ENCODE measurements at regions not wholly inside any gene's neighbourhood (a gene's known extent, or its start where the extent isn't known, plus 50 kb on each side); places are given as distances from the start of the nearest gene placed in this dataset.

DNA sequence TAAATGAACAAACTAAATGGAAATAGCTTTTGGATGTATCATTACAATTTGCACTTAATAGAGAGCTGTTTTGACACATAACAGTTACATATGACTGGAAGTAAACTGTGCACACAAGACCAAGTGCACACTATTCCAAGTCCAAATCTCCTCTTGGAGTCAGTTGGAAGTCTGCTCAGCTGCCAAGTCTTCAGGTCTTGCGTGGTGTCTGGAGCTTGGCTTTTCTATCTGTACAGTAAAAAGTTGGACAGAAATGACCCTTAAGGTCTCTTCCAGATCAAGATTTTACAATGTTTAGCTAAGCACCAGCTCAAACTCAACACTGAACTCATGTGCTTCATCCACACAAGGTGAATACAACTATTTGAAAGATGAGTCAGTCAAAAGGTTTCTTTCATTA is 456.9 kb downstream of the RASEF start:
- Histone ChIP-seq H3K4me1 (peaks cover 7% of the 10 kb centered on the region), H3K4me3 (no peak overlapping the region), H3K9me3 (no peaks in the 10 kb centered on the region), H3K27me3 (ENCODE audit: insufficient read depth in 3 of 3, low read length in 2 of 3) (no peaks in the 10 kb centered on the region), H3K36me3 (ENCODE audit: insufficient read depth in 1 of 2, low read depth in 1 of 2) (no peaks in the 10 kb centered on the region), H3K27ac (no peak overlapping the region)
- intact Hi-C loops (cut with DNase I) = loop anchor here (2.0 to 10.0 kb wide), 3 partner anchors 919 to 1091 kb away; no protein-coding TSS in a partner anchor
- WGBS, 3 donors = 14 to 21% (median 18%) methylated on average over 1 of the region's 1 CpG
- DNase-seq = no peak
- TF ChIP-seq, protein P1, sequence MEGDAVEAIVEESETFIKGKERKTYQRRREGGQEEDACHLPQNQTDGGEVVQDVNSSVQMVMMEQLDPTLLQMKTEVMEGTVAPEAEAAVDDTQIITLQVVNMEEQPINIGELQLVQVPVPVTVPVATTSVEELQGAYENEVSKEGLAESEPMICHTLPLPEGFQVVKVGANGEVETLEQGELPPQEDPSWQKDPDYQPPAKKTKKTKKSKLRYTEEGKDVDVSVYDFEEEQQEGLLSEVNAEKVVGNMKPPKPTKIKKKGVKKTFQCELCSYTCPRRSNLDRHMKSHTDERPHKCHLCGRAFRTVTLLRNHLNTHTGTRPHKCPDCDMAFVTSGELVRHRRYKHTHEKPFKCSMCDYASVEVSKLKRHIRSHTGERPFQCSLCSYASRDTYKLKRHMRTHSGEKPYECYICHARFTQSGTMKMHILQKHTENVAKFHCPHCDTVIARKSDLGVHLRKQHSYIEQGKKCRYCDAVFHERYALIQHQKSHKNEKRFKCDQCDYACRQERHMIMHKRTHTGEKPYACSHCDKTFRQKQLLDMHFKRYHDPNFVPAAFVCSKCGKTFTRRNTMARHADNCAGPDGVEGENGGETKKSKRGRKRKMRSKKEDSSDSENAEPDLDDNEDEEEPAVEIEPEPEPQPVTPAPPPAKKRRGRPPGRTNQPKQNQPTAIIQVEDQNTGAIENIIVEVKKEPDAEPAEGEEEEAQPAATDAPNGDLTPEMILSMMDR (IDR thresholded peaks at IDR 0.05) = no peak
- ATAC-seq = no peak

DNA sequence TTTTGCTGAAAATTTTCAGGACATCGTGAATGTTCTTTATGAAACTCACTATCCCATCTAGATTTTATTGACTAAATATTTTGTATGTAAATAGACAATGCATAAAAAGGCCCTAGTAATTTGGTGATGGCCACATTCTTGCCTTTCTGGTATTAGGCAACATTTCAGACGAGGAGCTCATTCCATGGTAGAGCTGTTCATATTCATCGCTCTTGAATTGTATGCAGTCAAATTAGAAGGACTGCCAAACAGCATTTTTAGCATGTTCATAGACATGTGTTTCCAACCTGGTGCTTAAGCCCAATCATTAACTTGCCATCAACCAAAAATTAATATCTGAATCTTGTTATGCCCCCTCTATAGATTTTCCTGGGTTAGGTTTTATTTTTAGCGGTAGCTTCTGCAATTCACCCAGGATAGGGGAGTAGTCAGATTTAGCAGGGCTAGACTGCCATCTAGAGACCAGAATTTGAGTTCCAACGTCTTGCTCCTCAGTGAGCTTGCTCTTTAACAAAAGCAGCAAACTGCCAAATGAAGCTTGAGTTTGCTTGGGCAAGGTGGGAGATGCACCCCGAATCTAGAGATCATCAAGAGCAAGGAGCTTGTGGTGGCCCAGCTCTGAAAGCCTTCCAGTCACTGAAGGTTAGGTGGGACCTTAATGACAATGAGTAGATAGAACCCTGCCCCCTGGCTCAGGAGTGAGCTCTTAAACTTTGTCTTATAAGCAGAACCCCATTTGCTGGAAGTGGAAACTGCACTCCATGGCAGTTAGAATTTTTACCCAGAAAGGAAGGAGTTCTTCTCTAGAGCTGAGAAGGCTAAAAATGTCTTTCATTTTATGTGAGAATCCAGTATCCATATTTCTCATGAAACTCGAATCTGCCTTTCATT is 456.2 kb downstream of the RASEF start:
- no peaks in the 10 kb centered on the region for H3K9me3 ChIP-seq
- TF ChIP-seq, protein P1 (IDR thresholded peaks at IDR 0.05) = peak; percentile 75
- H3K36me3 ChIP-seq (ENCODE audit: insufficient read depth in 1 of 2, low read depth in 1 of 2) = no peaks in the 10 kb centered on the region
- H3K27ac ChIP-seq = no peak overlapping the region
- peaks cover 7% of the 10 kb centered on the region for H3K4me1 ChIP-seq
- H3K4me3 ChIP-seq = no peak overlapping the region
- peak; percentile 77 to 95 (median 86) for ATAC-seq
- no peak for DNase-seq
- no peaks in the 10 kb centered on the region for H3K27me3 ChIP-seq (ENCODE audit: insufficient read depth in 3 of 3, low read length in 2 of 3)
- intact Hi-C loops (cut with DNase I) = loop anchor here (2.0 to 10.0 kb wide), 3 partner anchors 920 to 1092 kb away; no protein-coding TSS in a partner anchor
- 40 to 44% (median 42%) methylated on average over 7 of the region's 7 CpGs for WGBS, 3 donors

DNA sequence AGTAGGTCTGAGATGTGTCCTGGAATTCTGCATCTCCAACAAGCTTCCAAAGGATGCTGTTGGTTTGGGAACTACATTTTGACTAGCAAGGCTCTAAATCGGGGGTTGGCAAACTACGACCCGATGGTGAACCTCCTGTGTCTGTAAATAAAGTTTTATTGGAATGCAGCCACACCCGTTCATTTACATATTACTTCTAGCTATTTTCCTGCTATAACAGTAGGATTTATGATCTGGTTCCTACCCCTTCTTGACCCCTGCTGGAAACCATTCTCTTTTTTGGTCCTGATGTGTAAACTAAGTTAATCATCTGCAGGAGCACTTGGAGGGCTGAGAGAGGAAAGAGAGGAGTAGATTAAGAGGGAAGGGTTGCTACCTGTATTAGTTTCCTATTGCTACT is 454.5 kb downstream of the RASEF start:
- intact Hi-C loops (cut with DNase I) = loop anchor here (5.0 to 10.0 kb wide), 2 partner anchors 1086 to 1094 kb away; no protein-coding TSS in a partner anchor
- 74 to 82% (median 78%) methylated on average over 4 of the region's 4 CpGs for WGBS, 3 donors
- ATAC-seq = no peak

DNA sequence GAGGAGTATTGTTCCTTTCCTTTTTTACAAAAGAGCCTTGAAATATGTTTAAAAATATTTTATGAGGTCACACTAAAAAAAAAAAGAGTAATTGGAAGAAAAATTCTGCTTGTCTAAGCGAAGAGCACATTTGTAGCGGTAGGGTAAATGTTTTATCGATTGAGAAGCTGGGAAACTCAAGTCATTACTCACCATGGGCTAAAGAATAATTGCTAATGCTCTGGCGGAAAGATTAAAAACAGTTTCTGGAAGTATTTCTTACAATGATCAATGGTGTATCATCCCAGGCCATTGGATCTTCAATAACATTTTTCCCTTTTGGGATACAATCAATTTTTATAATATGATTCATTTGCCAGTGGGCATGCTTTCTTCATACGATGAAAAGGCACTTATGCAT is 450.0 kb downstream of the RASEF start:
- DNase-seq (no peak), ATAC-seq (no peak)
- H3K9me3 ChIP-seq = no peaks in the 10 kb centered on the region
- no peak overlapping the region for H3K27ac ChIP-seq
- H3K4me3 ChIP-seq = no peak overlapping the region
- H3K27me3 ChIP-seq (ENCODE audit: insufficient read depth in 3 of 3, low read length in 2 of 3) = no peaks in the 10 kb centered on the region
- H3K36me3 ChIP-seq (ENCODE audit: insufficient read depth in 1 of 2, low read depth in 1 of 2) = no peaks in the 10 kb centered on the region
- 85 to 91% (median 89%) methylated on average over 5 of the region's 5 CpGs for WGBS, 3 donors
- TF ChIP-seq, protein P1 (IDR thresholded peaks at IDR 0.05) = no peak
- no peaks in the 10 kb centered on the region for H3K4me1 ChIP-seq
- intact Hi-C loops (cut with DNase I) = no loop called here

More for the DNA sequence above, 454.5 kb downstream of the RASEF start:
- no peak overlapping the region for H3K27ac ChIP-seq
- peaks cover 7% of the 10 kb centered on the region for H3K4me1 ChIP-seq
- H3K36me3 ChIP-seq (ENCODE audit: insufficient read depth in 1 of 2, low read depth in 1 of 2) = no peaks in the 10 kb centered on the region
- no peaks in the 10 kb centered on the region for H3K27me3 ChIP-seq (ENCODE audit: insufficient read depth in 3 of 3, low read length in 2 of 3)
- no peak overlapping the region for H3K4me3 ChIP-seq
- TF ChIP-seq, protein P1 (IDR thresholded peaks at IDR 0.05) = no peak
- no peak for DNase-seq
- no peaks in the 10 kb centered on the region for H3K9me3 ChIP-seq

Measured in psoas muscle (tissue), 7 donors.